T-helper 9 cell (primary cell): ENCODE measurements at regions not wholly inside any gene's neighbourhood (a gene's known extent, or its start where the extent isn't known, plus 50 kb on each side); places are given as distances from the start of the nearest gene placed in this dataset.

ENCODE experiments used
- DNase-seq: peaks from one replicate; pipeline ENCODE4 v3.0.0-alpha.2; 2020

DNA sequence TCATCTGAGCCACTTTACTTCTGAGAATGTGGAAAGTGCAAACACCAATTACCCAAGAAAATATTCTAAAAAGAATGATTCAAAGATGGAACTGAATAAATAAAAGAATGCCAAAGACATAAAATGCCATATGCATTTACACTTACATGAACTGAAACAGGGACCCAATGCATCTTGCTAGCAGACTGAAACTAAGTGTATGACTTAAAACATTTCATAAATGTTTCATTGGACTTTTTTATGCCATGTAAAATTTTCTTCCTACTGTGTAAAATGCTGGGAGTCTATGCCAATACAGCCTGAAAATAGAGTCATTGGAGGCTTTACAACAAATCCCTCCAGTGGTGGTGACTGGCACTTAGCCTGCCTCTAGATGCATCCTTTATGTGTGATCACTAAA is 735.1 kb upstream of the CCDC54 start:
- DNase-seq: no peak

DNA sequence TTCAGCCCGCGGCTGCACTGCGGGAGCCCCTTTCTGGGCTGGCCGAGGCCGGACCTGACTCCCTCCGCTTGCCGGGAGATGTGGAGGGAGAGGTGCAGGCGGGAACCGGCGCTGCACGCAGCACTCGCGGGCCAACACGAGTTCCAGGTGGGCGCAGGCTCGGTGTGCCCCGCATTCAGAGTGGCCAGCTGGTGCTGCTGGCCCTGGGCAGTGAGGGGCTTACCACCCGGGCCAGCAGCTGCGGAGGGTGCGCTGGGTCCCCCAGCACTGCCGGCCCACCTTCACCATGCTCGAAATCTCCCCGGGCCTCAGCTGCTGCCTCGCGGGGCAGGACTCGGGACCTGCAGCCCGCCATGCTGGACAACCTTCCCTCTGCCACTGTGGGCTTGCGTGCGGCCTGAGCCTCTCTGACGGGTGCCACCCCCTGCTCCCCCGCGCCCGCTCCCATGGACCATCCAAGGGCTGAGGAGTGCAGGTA is 733.5 kb upstream of the CCDC54 start:
- no peak for DNase-seq

DNA sequence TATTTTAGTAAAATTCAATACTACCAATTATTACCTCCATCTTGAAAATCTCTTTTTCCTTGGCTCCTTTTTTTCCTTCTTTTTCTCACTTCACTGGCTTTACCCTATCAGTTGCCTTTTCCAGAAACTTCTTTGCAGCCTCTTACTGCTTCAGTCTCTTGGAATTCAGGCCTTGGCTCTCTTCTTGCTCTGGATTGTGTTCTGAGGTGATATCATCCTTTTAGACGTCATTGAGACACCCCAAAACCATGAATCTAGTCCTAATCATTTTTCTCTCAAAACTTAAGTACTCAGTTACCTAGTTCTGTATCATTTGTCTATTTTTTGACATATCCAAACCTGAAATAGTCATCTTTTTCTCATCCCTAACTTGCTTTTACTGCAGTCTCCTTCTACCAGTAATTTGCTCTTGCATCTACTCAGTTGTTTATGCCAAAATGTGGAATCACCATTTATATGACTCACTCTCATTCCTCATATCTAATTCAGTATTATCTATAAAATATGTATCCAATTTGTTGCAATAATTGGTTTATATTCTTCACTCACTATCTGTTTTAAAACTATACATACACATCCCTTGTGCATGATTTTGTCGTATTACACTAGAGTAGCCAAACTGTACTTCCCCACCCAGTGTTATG is 703.2 kb upstream of the CCDC54 start:
- DNase-seq: no peak

DNA sequence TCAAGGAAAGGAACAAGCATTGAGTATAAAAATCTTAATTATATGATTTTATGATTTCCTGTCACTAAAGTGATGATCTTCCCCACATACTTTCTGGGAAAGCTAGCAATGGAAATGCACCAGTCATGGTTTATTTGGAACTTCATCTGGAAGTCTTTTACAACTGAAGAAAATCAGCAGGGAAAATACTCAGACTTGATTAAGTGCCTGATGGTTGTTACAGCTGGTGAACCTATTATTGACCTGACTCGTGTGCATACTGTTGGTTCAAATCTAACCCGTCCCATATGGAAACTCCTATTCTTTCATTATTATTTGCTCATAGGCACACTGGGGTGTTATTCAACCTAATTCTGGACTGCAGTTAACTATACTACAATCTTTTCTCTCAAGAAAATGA is 701.8 kb upstream of the CCDC54 start:
- DNase-seq: no peak

DNA sequence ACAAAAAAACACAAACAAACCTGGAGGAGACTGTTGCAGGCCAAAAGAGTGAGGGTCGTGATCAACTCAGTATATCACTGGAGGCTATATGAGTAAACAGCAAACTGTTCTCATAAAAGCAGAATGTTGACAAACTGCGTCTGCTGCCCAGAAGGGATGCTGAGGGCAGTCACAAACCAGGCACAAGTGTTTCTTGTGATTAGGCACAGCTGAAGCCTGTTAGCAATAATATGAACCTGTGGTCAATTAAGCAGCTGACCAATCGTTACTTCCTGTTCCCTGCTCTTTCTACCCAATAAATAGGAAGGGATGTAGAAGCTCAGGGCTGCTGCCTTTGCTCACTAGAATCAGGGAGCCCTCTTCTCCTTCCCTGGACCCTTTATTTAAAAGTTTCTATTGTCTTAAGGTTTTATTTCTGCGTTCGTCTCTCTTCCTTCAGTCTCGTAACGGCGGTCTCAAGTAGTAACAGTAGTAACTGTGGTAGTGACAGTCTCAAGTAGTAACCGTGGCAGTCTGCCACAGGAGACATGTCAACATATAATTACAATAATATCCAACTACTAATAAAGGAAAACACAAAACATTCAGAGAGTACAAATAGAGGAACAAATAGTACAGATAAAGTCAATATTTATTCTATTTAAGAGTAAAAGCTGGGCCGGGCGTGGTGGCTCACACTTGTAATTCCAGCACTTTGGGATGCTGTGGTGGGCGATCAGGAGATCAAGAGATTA is 698.4 kb upstream of the CCDC54 start:
- no peak for DNase-seq

DNA sequence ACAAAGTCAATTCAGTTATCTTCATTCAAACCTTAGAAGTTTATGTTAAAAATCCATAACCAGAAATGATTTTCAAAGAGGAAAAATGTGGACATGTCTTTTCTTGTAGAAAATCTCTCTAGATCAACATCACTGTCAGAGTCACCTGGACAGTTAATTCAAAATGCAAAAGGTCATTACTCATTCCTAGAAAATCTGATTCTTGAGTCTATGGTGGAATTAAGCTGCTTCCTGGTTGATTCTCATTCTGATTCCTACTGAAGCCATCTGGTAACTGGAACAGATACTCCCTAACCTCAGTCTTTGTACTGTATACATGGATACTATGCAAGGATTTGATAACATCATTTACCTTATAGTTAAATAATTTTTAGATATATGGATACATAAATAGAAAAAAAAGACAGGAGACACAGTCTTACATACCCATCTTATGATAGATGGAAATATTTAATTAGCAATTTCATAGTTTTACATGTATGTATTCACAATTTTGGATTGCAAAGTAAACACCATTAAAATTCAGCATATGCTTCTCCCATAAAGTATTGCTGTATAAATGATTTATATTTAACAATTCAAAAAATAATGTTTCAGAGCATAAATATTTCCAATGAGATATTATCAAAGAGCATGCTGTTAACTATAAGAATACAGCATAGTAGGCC is 693.2 kb upstream of the CCDC54 start:
- DNase-seq: no peak

DNA sequence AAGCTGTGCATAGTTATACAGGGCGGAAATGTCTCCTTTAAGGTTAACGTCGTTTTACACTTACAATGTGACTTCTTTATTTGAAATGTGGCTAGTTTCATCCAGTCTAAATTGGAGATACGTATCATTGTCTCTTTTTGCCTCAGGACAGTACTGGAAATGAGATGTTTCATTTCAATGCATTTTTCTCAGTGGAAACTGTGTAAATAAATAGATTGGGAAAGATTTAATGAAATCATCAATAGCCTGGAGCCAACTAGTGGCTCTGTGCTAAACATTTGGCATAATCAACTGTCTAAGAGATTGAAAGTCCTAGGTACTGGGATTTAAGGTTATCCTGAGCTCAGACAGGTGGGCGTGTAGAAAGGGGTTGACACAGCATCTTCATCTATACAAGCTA is 691.5 kb upstream of the CCDC54 start:
- no peak for DNase-seq

DNA sequence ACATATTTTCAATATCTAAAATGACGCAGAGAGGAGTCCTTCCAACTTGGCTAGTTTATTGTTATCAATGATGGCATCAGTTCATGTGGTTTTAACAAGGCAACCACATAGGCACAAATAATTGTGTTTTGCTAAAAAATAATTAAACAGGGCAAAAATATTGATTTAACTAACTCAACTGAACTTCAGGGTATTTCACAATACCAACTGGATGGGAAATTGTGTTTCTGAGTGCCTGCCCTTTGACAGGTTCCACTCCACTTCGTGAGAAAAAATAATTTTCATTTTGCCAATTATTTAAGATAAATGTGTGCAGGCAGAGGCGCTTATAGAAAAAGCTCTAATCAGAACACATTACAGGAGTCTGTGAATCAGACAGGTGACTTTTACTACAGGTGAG is 689.3 kb upstream of the CCDC54 start:
- no peak for DNase-seq

DNA sequence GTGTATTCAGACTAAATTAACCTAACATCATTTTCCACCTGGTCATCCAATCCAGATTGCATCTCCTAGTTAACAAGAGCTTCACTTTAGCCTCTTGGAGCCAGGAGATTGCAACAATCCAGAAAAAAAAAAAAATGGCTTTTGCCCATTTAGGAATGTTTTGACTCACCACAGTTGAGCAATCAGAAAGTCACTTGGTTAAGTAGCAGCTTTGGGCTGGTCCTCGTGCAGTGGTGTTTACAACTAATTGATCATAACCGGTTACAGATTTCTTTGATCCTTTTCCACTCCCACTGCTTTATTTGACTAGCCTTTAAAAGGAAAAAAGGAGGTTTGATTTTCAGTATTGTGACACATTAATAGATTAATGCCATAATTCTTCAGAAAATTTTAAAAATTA is 688.8 kb upstream of the CCDC54 start:
- DNase-seq: no peak

DNA sequence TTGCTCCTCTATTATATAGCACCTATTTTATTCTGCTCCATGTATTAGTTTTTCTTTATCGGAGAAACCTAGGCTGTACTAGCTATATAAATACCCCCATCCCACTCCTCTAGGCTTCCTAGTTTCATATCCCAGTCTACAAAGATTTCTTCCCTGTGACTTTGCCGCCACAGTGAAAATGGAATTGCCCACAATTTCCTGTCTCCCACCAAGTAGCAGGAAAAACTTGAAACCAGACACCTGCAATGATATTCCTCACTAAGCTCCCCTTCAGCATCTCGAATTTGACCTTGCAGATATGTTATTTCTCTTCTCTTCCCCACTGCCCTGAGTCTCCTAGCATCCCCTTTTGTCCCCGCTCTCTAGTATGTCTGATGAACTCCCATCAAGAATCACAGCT is 685.8 kb upstream of the CCDC54 start:
- no peak for DNase-seq

DNA sequence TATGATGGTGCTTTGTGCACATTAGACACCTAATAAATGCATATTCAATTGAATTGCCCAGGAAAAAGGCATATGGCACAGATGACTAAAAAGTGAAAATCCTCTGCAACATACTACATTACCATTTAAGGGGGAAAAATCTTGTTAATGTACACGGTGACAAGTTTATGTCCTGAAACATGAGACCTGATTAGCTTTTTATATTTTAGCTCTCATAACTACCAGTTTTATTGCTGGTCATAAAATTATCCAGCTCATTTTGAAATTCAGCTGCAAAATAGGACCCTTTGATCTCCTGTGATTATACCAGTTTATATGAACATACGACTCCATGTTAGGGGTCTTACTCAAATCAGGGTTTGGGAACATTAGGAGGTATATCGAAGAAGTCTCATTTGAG is 684.6 kb upstream of the CCDC54 start:
- no peak for DNase-seq

DNA sequence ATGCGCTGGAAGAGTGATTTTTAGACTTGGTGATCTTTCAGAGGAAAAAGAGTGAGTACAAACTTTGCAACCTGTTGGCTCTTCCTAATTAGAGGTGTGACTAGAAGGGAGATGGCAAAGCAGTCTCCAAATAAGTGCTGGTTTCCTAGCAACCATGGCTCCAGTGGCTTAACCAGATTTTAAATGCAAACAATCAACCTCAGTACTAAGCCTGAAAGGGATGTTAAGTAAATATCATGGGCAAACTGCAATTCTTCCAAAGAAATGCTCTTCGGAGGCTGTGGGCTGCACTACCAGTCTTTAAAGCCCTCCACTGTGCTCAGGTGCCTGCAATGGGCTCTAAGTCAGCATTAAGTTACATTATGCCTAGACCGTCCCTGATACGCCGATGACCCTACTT is 678.1 kb upstream of the CCDC54 start:
- DNase-seq: no peak

DNA sequence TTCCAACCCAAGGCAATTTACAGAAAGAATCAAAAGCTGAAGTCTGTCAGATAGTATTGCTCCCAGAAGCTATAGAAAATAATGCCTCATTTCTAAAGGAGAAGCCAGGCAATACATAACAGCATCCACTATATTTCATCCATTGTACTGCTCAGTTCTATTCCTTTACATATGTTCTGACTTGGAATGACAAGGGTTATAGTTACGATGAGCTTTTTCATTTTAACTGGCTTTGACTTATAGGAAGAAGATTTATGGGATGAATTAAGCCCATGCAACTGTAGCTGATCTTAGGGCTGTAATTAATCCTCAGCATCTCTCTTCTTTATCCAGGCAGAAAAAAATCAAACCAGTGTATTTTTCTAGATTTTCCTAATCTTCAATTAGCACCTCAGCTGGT is 676.3 kb upstream of the CCDC54 start:
- DNase-seq: no peak

DNA sequence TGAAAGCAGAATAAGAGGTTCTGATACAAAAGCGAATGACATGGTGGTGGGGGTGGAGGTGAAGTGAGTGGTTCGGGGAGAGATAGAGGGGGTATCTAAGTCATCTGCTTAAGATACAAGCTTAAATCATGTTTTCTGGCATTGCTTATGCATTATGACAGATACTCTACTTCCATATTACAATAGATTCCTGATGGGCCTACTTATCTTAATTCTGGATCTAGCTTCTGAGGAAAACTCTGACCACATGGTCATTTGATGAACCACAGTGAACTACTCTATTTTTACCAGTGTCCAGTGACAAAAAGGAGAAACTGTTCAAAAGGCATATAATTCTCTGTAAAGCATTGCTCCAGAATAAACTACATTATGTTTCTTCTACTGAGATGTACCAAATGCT is 673.7 kb upstream of the CCDC54 start:
- no peak for DNase-seq

DNA sequence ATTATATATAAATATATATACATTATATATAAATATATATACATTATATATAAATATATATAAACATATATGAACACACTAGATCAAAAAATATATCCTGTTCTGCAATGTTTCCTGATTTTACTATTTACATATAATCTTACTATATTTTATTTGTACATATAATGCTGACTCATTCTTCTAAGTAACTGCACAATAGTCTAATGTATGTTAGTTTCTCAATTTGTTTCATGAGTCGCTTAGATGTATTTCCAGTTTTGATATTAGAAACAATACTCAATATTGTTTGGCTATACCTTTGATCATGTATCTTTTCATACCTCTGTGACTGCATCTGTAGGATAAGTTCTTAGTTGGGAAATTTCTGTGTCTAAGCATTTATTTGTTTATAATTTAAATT is 669.9 kb upstream of the CCDC54 start:
- DNase-seq: no peak

DNA sequence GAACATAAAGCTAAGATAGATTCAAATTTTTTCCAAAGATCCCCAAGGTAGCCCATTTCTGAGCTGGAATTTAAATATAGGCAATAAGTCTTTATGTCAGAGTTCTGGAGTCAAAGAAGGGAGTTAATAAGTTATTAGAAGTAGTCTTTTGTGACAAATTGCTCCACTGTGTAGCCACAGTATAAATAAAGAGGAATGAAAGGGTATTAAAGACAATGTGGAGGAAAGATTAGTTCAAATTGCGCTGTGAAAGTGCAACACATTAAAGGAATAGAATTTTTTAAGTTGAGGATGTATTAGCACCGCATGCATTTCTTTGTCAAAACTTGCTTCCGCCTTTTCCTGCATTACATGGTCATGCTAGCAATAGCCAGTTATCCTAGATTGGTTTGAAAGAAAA is 666.6 kb upstream of the CCDC54 start:
- no peak for DNase-seq

DNA sequence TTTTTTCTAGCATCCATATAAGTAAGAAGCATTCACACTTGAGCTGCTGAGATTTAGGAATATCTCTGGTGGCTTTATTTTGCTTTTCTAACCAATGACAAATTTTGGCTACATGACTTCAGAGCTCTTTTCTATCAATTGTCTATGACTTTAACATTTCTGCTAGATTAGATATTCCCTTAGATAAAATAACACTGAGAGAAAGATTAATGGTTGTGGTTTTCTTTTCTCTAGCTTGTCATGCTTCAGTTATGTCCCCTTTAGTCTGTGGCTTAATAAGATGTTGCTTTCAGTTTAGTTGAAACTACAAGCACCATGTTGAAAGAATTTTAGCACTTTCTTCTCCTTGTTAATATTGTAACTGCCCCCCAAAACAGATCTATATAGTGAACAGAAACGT is 665.6 kb upstream of the CCDC54 start:
- DNase-seq: no peak

DNA sequence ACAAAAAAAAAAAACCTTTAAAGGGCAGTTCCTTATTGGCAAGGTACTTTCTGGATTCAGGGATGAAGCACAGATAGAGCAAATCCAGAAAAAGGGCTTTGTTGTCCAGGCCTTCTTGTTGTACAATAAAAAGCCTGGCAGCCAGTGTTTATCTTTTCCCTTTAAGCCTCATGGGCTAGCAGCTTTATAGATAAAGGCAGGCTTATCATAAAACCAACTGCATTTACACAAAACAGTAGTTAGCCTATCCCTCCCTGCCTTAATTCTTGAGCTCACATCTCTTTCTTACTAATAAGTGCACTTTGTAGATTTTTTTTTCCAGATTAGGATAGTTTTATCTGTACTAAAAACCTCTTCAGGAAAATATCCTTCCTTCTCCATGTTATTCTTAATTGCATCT is 662.8 kb upstream of the CCDC54 start:
- DNase-seq: no peak

DNA sequence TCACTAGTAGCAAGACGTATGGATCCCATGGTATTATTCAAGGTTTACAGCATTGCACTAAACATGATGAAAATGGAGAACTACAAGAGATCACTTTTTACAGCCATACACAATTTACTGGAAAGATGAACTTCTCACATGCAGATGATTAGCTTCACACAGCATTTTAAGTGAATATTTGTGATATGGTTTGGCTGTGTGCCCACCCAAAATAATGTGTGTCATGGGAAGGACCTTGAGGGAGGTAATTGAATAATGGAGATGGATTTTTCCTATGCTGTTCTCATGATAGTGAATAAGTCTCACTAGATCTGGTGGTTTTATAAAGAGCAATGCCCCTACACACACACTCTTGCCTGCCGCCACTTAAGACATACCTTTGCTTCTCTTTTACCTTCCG is 662.0 kb upstream of the CCDC54 start:
- no peak for DNase-seq

DNA sequence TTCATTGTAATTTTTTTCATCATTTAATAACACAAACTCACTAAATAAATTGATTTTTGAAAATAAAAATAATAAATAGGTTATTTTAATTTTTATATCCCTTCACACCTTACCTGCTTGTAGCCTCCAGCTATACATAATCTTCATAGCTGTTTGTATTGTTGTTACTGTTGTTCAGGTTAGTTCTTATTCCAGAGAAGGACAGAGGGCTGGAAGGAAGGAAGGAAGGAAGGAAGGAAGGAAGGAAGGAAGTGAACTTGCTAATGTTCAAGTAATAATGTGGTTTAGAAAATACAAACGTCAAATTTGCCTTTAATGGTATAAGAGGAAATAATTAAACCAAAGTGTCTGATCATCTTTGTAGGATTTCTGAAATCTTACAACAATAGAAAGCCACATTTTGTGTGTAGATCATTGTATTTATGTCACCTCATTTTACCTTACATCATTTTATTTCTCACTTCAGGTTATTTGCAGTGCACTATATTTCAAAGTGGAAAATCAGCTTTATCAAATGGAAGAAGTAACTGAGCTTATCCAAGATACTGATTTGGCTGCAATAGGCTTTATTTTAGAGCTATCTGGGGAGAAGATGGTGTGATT is 660.0 kb upstream of the CCDC54 start:
- DNase-seq: no peak

DNA sequence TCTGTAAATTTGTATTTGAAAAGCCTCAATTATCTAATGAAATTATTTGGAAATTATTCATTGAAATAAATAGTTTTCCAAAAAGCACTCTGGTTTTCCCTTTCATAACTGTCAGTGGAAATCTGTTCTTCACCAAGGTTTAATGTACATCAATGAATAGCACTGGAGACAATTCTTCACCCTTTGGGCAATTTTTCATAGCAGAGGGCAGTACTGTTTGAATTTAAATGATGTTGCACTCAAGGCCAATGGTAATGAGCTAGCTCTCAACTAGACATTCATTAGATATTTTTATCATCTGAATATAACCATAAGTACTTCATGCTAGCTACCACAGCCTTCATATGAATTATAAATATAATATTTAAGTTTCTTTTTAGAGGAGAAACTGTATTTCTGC is 658.2 kb upstream of the CCDC54 start:
- no peak for DNase-seq

DNA sequence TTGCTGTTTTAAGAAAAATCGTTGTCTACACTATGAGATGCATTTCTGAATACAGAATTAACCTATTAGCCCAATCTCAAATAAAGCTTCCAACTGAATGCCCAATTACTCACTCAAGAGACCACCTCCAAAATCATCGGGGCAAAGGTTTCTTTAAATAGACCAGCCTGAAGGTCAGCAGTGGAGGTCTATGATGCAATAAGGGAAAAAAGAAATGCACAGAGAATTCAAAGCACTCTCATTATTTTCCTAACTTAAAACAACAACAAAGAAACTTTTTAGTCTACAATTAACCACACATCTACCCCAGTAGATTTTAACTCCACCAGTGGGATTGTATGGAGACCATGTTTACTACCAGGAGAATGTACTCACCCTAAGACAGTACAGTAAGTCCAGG is 657.7 kb upstream of the CCDC54 start:
- DNase-seq: no peak

DNA sequence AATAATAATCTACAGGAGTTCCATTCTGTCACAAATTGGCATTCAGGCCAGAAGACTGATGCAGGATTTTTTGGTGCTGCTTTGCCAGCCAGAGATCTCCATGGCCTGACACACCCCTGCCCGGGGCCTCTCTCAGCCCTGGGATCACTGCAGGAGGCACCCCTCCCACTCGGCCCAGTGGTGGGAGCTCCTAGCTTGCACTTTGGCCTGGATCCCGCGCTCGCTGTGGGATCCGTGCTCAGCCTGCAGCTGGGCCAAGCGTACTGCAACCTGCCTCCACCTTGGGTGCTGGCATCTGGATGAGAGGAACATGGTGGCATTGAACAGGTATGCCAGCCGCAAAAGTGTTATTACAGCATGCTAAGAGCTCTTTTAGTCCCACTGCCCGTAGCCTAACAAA is 656.7 kb upstream of the CCDC54 start:
- DNase-seq: no peak

DNA sequence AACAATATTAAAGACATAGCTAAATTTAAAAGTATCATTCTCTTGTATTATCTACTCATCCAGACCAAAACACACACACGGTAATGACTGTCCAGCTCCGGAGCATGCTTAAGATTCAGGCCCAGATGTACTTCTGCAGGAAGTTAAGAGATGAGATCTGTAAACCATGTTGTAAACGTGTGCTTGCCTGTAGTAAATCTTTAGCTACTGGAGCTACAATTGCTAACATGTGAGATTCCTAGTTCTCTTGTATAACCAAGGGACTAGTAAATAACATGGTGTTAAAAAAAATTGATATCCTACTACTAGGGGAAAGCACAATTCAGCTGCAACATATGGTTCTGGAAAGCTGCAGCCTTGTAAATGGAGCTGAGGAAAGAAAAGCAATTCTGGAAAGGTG is 651.7 kb upstream of the CCDC54 start:
- DNase-seq: no peak
